ENCODE measurements at regions not wholly inside any gene's neighbourhood (a gene's known extent, or its start where the extent isn't known, plus 50 kb on each side); places are given as distances from the start of the nearest gene placed in this dataset.

- H3K27me3 ChIP-seq: no peaks in the 10 kb centered on the region
Measured at GRCh38 chr2:215832791-215833190, 180.6 kb downstream of the MREG start.

GRCh38 chr2:215831296-215831913 lies 181.9 kb downstream of the MREG start:
- peak overlapping the region in 1 of 2 donors; percentile 7 for H3K4me3 ChIP-seq
- intact Hi-C loops (cut with DNase I): no loop called here
- TF ChIP-seq CTCF (IDR thresholded peaks at IDR 0.05): no peak
- no peaks in the 10 kb centered on the region for H3K36me3 ChIP-seq
- H3K27me3 ChIP-seq: no peaks in the 10 kb centered on the region
- peaks cover 8 to 17% of the 10 kb centered on the region in 2 donors for H3K4me1 ChIP-seq
- peak overlapping the region; percentile 2 to 49 for H3K27ac ChIP-seq
- no peaks in the 10 kb centered on the region for H3K9me3 ChIP-seq
- DNase-seq (ENCODE audit: low spot score in 2 of 2): peak in 1 of 2 donors; percentile 63

More at GRCh38 chr2:215832791-215833190, 180.6 kb downstream of the MREG start:
- peak in 1 of 2 donors; percentile 65 for DNase-seq (ENCODE audit: low spot score in 2 of 2)
- Histone ChIP-seq H3K36me3 (no peaks in the 10 kb centered on the region), H3K4me1 (peaks cover 3 to 8% of the 10 kb centered on the region in 2 donors), H3K4me3 (no peak overlapping the region), H3K9me3 (no peaks in the 10 kb centered on the region), H3K27ac (no peak overlapping the region)
- no peak for TF ChIP-seq CTCF (IDR thresholded peaks at IDR 0.05)
- intact Hi-C loops (cut with DNase I): no loop called here

- H3K27ac ChIP-seq: peak overlapping the region; percentile 51 to 65
- peak; percentile 39 to 86 for DNase-seq (ENCODE audit: low spot score in 2 of 2)
- intact Hi-C loops (cut with DNase I): no loop called here
- H3K4me1 ChIP-seq: peaks cover 8 to 19% of the 10 kb centered on the region in 2 donors
- no peaks in the 10 kb centered on the region for H3K27me3 ChIP-seq
- peak in 1 of 3 experiments; percentile 13 for TF ChIP-seq CTCF (IDR thresholded peaks at IDR 0.05)
- no peaks in the 10 kb centered on the region for H3K9me3 ChIP-seq
- H3K4me3 ChIP-seq: no peak overlapping the region
- no peaks in the 10 kb centered on the region for H3K36me3 ChIP-seq
Measured at GRCh38 chr2:215830304-215830703, 183.0 kb downstream of the MREG start.

- H3K4me1 ChIP-seq: peaks cover 8 to 19% of the 10 kb centered on the region in 2 donors
- H3K9me3 ChIP-seq: no peaks in the 10 kb centered on the region
- intact Hi-C loops (cut with DNase I): loop anchor here (5.0 kb wide), 1 partner anchor 227 kb away; no protein-coding TSS in a partner anchor
- H3K27me3 ChIP-seq: no peaks in the 10 kb centered on the region
- no peak overlapping the region for H3K4me3 ChIP-seq
- DNase-seq (ENCODE audit: low spot score in 2 of 2): no peak
- H3K27ac ChIP-seq: no peak overlapping the region
- TF ChIP-seq CTCF (IDR thresholded peaks at IDR 0.05): no peak
- H3K36me3 ChIP-seq: no peaks in the 10 kb centered on the region
Measured at GRCh38 chr2:215829261-215829660, 184.1 kb downstream of the MREG start.

GRCh38 chr2:215828528-215829184 lies 184.7 kb downstream of the MREG start:
- H3K27me3 ChIP-seq: no peaks in the 10 kb centered on the region
- H3K9me3 ChIP-seq: peaks cover 0 to 2% of the 10 kb centered on the region in 2 donors
- H3K27ac ChIP-seq: peak overlapping the region in 1 of 2 donors; percentile 30
- TF ChIP-seq CTCF (IDR thresholded peaks at IDR 0.05): peak; percentile 23 to 57 (median 41)
- intact Hi-C loops (cut with DNase I): loop anchor here (5.0 kb wide), 1 partner anchor 226 kb away; no protein-coding TSS in a partner anchor
- H3K4me1 ChIP-seq: peaks cover 8 to 19% of the 10 kb centered on the region in 2 donors
- DNase-seq (ENCODE audit: low spot score in 2 of 2): peak in 1 of 2 donors; percentile 72
- no peaks in the 10 kb centered on the region for H3K36me3 ChIP-seq
- H3K4me3 ChIP-seq: no peak overlapping the region

All from ascending aorta (tissue), 2 donors.